Cardiac muscle cell (in vitro differentiated cells and primary cell): ENCODE measurements at regions not wholly inside any gene's neighbourhood (a gene's known extent, or its start where the extent isn't known, plus 50 kb on each side); places are given as distances from the start of the nearest gene placed in this dataset.

Source experiments
- DNase-seq, 2 donors: peaks; one replicate each; pipeline versions ENCODE4 v3.0.0 to v3.0.0-alpha.2; 2010 to 2017; ENCODE audit warnings: low read depth in 1 of 2, low spot score in 1 of 2
- H3K27ac ChIP-seq: fragments of 200-600 bp; sonication (generic); 2 replicates; pipeline ENCODE4 v1.5.1; 2016
- H3K27me3 ChIP-seq: fragments of 200-600 bp; sonication (generic); 2 replicates; pipeline ENCODE4 v1.6.0; 2016; ENCODE audit warnings: control low read depth
- H3K36me3 ChIP-seq: fragments of 200-600 bp; sonication (generic); 2 replicates; pipeline ENCODE4 v1.5.1; 2016; ENCODE audit warnings: control low read depth
- H3K4me1 ChIP-seq: fragments of 200-600 bp; sonication (generic); 2 replicates; pipeline ENCODE4 v1.8.1; 2017; ENCODE audit warnings: low read depth, mild to moderate bottlenecking, mixed run types
- H3K4me3 ChIP-seq: fragments of 200-600 bp; sonication (generic); 2 replicates; pipeline ENCODE4 v1.5.1; 2016; ENCODE audit warnings: mild to moderate bottlenecking
- H3K9me3 ChIP-seq: fragments of 200-600 bp; sonication (generic); 2 replicates; pipeline ENCODE4 v1.5.1; 2017; ENCODE audit warnings: low read depth, mild to moderate bottlenecking, control low read depth
- CTCF ChIP-seq: IDR thresholded peaks from 2 replicates; pipeline ENCODE4 v1.5.1; 2012; ENCODE audit warnings: low read depth, mild to moderate bottlenecking, low read length

GRCh38 chr2:52686935-52687334 lies 1080.7 kb upstream of the CHAC2 start:
- no peak for TF ChIP-seq CTCF
- no peak overlapping the region for H3K27ac ChIP-seq
- H3K27me3 ChIP-seq = no peaks in the 10 kb centered on the region
- H3K36me3 ChIP-seq = no peaks in the 10 kb centered on the region
- H3K4me3 ChIP-seq = no peak overlapping the region
- no peak for DNase-seq
- H3K4me1 ChIP-seq = no peaks in the 10 kb centered on the region
- no peaks in the 10 kb centered on the region for H3K9me3 ChIP-seq

GRCh38 chr2:52676056-52676455 lies 1091.5 kb upstream of the CHAC2 start:
- no peak for DNase-seq
- H3K9me3 ChIP-seq = no peaks in the 10 kb centered on the region
- H3K4me3 ChIP-seq = no peak overlapping the region
- H3K27ac ChIP-seq = no peak overlapping the region
- H3K27me3 ChIP-seq = no peaks in the 10 kb centered on the region
- TF ChIP-seq CTCF = no peak
- no peaks in the 10 kb centered on the region for H3K4me1 ChIP-seq
- H3K36me3 ChIP-seq = no peaks in the 10 kb centered on the region

DNA sequence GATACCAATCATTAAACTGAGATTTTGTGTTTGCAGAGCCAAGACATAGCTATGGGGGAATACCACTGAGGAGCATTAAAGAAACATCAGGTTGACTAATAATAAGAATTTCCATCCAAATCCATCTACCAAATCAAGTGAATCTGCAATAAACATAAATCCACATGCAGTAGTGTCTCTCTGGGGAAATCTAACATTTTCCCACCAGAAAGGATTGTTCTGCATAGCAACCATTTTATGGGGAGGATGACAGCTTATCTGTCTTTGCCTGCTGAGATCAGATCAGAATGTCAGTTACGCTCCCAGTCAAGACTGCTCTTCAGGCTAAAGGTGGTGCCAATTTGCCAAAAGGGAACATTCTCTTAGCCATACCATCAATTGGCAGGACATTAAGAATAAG lies 1098.9 kb upstream of the CHAC2 start:
- Histone ChIP-seq H3K27ac (no peak overlapping the region), H3K27me3 (no peaks in the 10 kb centered on the region), H3K36me3 (no peaks in the 10 kb centered on the region), H3K4me1 (no peaks in the 10 kb centered on the region), H3K4me3 (no peak overlapping the region), H3K9me3 (no peaks in the 10 kb centered on the region)
- TF ChIP-seq CTCF = no peak
- no peak for DNase-seq

- H3K4me1 ChIP-seq = no peaks in the 10 kb centered on the region
- H3K4me3 ChIP-seq = no peak overlapping the region
- H3K27me3 ChIP-seq = no peaks in the 10 kb centered on the region
- no peak overlapping the region for H3K27ac ChIP-seq
- no peaks in the 10 kb centered on the region for H3K36me3 ChIP-seq
- no peaks in the 10 kb centered on the region for H3K9me3 ChIP-seq
- no peak for TF ChIP-seq CTCF
- DNase-seq = no peak
Measured at GRCh38 chr2:52659546-52659945, 1108.1 kb upstream of the CHAC2 start.

DNA sequence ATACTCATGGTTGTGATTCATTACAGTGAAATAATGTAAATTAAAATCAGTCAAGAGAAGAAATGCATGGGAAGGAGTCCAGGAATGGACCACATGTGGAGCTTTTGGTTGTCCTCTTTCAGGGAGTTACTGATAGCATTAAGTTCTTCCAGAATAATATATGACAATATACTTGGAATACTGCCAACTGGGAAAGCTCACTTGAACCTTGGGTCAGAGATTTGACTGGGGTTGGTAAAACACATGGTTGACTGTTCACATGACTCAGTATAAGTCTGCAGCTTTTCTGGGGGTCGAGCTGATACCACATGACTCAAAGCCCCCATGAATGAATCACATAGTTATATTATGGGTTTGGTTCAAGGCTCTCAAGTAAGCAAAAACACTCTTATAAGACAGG lies 1109.0 kb upstream of the CHAC2 start:
- no peaks in the 10 kb centered on the region for H3K36me3 ChIP-seq
- no peak overlapping the region for H3K4me3 ChIP-seq
- H3K27ac ChIP-seq = no peak overlapping the region
- H3K27me3 ChIP-seq = no peaks in the 10 kb centered on the region
- H3K4me1 ChIP-seq = no peaks in the 10 kb centered on the region
- no peaks in the 10 kb centered on the region for H3K9me3 ChIP-seq
- no peak for TF ChIP-seq CTCF
- peak in 1 of 2 donors; percentile 82 for DNase-seq

DNA sequence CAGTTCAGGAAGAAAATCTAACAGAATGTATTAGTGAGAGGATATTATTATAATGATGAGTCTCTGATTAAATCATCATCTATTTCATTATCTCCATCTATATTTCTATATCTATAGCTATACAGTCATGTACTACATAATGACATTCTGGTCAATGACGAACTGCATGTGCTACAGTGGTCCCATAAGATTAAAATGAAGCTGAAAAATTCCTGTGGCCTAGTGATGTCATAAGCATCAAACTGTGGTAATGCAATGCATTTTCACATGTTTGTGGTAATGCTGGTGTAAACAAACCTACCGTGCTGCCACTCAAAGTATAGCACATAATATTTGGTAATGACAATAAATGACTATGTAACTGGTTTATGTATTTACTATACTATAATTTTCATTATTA lies 1127.9 kb upstream of the CHAC2 start:
- no peak overlapping the region for H3K4me3 ChIP-seq

More for the DNA sequence above, 1127.9 kb upstream of the CHAC2 start:
- no peak for TF ChIP-seq CTCF
- Histone ChIP-seq H3K4me1 (no peaks in the 10 kb centered on the region), H3K9me3 (no peaks in the 10 kb centered on the region), H3K27me3 (no peaks in the 10 kb centered on the region), H3K27ac (no peak overlapping the region), H3K36me3 (no peaks in the 10 kb centered on the region)
- peak in 1 of 2 donors; percentile 10 for DNase-seq
